ENCODE measurements at regions not wholly inside any gene's neighbourhood (a gene's known extent, or its start where the extent isn't known, plus 50 kb on each side); places are given as distances from the start of the nearest gene placed in this dataset.

DNA sequence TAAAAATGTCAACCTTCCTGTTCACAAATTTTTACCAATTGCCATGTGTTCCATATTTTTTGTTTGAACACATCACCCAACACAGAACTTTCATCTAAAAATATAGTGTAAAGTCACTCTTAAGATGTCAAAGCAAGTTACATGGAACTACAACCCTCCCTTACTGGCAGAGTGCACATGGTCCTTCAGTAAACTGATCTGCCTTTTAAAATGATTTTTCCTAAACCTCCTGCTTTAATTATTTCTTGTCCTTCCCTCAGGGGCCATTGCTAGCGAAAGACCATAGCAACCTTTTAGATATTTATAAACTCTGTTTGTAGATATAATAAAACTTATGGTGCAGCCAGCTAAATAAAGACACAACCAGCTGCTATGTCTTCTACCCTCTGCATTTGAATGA is 255.2 kb upstream of the FAR2 start:
- TF ChIP-seq, protein P1, sequence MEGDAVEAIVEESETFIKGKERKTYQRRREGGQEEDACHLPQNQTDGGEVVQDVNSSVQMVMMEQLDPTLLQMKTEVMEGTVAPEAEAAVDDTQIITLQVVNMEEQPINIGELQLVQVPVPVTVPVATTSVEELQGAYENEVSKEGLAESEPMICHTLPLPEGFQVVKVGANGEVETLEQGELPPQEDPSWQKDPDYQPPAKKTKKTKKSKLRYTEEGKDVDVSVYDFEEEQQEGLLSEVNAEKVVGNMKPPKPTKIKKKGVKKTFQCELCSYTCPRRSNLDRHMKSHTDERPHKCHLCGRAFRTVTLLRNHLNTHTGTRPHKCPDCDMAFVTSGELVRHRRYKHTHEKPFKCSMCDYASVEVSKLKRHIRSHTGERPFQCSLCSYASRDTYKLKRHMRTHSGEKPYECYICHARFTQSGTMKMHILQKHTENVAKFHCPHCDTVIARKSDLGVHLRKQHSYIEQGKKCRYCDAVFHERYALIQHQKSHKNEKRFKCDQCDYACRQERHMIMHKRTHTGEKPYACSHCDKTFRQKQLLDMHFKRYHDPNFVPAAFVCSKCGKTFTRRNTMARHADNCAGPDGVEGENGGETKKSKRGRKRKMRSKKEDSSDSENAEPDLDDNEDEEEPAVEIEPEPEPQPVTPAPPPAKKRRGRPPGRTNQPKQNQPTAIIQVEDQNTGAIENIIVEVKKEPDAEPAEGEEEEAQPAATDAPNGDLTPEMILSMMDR (IDR thresholded peaks at IDR 0.05; ENCODE audit: insufficient read depth, low read length): no peak
- TF ChIP-seq GABPA (IDR thresholded peaks at IDR 0.05; ENCODE audit: low read depth): no peak
- no peaks in the 10 kb centered on the region for H3K27me3 ChIP-seq (ENCODE audit: insufficient read depth, poor library complexity, severe bottlenecking)
- no peak for DNase-seq (ENCODE audit: low read depth in 1 of 2, low spot score in 1 of 2)

DNA sequence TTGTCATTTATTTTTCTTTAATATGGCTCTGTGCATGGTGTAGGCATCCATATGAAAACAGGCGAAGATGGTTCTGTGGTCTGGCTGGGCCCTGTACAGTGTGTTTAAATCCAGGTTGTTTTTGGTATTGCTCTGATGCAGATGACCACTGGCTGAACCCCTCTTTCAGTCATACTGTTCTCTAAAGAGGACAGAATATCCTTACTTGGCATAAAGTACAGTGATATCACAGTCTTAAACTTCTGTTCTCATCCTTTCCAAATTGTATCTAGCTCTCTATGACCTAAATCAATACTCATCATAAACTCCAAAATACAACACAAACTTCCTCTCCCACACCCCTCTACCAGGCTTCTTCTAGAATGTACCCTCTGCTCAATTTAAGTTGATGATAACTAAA is 252.7 kb upstream of the FAR2 start:
- Histone ChIP-seq H3K27me3 (ENCODE audit: insufficient read depth, poor library complexity, severe bottlenecking) (no peaks in the 10 kb centered on the region), H3K27ac (replicated peaks) (no peak overlapping the region), H3K4me3 (replicated peaks; ENCODE audit: insufficient read depth, low read length) (no peak overlapping the region)
- no peak for DNase-seq (ENCODE audit: low read depth in 1 of 2, low spot score in 1 of 2)
- TF ChIP-seq, protein P1 (IDR thresholded peaks at IDR 0.05; ENCODE audit: insufficient read depth, low read length): no peak
- TF ChIP-seq, protein P2, sequence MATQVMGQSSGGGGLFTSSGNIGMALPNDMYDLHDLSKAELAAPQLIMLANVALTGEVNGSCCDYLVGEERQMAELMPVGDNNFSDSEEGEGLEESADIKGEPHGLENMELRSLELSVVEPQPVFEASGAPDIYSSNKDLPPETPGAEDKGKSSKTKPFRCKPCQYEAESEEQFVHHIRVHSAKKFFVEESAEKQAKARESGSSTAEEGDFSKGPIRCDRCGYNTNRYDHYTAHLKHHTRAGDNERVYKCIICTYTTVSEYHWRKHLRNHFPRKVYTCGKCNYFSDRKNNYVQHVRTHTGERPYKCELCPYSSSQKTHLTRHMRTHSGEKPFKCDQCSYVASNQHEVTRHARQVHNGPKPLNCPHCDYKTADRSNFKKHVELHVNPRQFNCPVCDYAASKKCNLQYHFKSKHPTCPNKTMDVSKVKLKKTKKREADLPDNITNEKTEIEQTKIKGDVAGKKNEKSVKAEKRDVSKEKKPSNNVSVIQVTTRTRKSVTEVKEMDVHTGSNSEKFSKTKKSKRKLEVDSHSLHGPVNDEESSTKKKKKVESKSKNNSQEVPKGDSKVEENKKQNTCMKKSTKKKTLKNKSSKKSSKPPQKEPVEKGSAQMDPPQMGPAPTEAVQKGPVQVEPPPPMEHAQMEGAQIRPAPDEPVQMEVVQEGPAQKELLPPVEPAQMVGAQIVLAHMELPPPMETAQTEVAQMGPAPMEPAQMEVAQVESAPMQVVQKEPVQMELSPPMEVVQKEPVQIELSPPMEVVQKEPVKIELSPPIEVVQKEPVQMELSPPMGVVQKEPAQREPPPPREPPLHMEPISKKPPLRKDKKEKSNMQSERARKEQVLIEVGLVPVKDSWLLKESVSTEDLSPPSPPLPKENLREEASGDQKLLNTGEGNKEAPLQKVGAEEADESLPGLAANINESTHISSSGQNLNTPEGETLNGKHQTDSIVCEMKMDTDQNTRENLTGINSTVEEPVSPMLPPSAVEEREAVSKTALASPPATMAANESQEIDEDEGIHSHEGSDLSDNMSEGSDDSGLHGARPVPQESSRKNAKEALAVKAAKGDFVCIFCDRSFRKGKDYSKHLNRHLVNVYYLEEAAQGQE (IDR thresholded peaks at IDR 0.05; ENCODE audit: insufficient replicate concordance, low read depth): no peak
- TF ChIP-seq POLR2AphosphoS5 (IDR thresholded peaks at IDR 0.05; ENCODE audit: low read depth) (no peak), SPI1 (IDR thresholded peaks at IDR 0.05; ENCODE audit: borderline replicate concordance, low read depth) (no peak), GABPA (IDR thresholded peaks at IDR 0.05; ENCODE audit: low read depth) (no peak)

More for the DNA sequence above, 255.2 kb upstream of the FAR2 start:
- H3K4me3 ChIP-seq (replicated peaks; ENCODE audit: insufficient read depth, low read length): no peak overlapping the region
- no peak overlapping the region for H3K27ac ChIP-seq (replicated peaks)

DNA sequence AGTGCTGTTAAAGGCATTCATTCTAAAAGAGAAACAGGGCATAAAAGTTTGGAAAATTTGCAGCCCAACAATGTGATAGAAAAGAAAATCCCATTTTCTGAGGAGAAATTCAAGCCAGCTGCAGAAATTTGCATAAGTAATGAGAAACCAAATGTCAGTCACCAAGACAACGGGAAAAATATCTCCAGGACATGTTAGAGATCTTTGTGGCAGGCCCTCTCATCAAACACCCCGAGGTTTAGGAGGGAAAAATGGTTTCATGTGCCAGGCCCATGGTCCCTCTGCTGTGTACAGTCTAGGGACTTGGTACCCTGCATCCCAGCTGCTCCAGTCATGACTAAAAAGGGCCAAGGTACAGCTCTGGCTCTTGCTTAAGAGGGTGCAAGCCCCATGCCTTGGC is 251.0 kb upstream of the FAR2 start:
- no peak for DNase-seq (ENCODE audit: low read depth in 1 of 2, low spot score in 1 of 2)
- H3K4me3 ChIP-seq (replicated peaks; ENCODE audit: insufficient read depth, low read length): no peak overlapping the region
- H3K27ac ChIP-seq (replicated peaks): no peak overlapping the region
- TF ChIP-seq, protein P1 (IDR thresholded peaks at IDR 0.05; ENCODE audit: insufficient read depth, low read length): no peak
- TF ChIP-seq GABPA (IDR thresholded peaks at IDR 0.05; ENCODE audit: low read depth) (no peak), SPI1 (IDR thresholded peaks at IDR 0.05; ENCODE audit: borderline replicate concordance, low read depth) (no peak), POLR2AphosphoS5 (IDR thresholded peaks at IDR 0.05; ENCODE audit: low read depth) (no peak)
- TF ChIP-seq, protein P2 (IDR thresholded peaks at IDR 0.05; ENCODE audit: insufficient replicate concordance, low read depth): no peak
- no peaks in the 10 kb centered on the region for H3K27me3 ChIP-seq (ENCODE audit: insufficient read depth, poor library complexity, severe bottlenecking)

DNA sequence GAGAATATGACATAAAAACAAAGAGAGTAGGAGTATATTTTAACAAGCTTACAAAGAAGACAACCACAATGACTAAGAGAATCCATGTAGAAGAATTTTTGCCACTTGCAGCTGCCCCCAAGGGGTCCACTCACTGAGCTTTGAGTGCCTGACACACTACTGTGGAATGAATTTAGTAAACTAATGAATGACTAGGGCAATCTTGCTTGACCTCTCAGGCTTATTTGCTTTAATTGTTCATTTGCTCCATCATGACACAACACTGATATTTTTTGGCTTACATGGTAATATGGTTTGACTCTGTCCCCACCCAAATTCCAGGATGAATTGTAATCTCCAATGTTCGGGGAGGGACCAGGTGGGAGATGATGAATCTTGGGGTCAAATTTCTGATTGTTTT is 249.1 kb upstream of the FAR2 start:
- Histone ChIP-seq H3K27me3 (ENCODE audit: insufficient read depth, poor library complexity, severe bottlenecking) (no peaks in the 10 kb centered on the region), H3K27ac (replicated peaks) (no peak overlapping the region), H3K4me3 (replicated peaks; ENCODE audit: insufficient read depth, low read length) (no peak overlapping the region)
- TF ChIP-seq GABPA (IDR thresholded peaks at IDR 0.05; ENCODE audit: low read depth): no peak
- no peak for TF ChIP-seq SPI1 (IDR thresholded peaks at IDR 0.05; ENCODE audit: borderline replicate concordance, low read depth)
- no peak for TF ChIP-seq POLR2AphosphoS5 (IDR thresholded peaks at IDR 0.05; ENCODE audit: low read depth)
- TF ChIP-seq, protein P1 (IDR thresholded peaks at IDR 0.05; ENCODE audit: insufficient read depth, low read length): no peak
- TF ChIP-seq, protein P2 (IDR thresholded peaks at IDR 0.05; ENCODE audit: insufficient replicate concordance, low read depth): no peak
- DNase-seq (ENCODE audit: low read depth in 1 of 2, low spot score in 1 of 2): no peak

All from HL-60 (cell line).